ENCODE measurements at regions not wholly inside any gene's neighbourhood (a gene's known extent, or its start where the extent isn't known, plus 50 kb on each side); places are given as distances from the start of the nearest gene placed in this dataset.

GRCh38 chr2:157160111-157160510 is 97.4 kb upstream of the GALNT5 start:
- no peak overlapping the region for H3K27ac Mint-ChIP-seq (ENCODE audit: unreplicated experiment)
- no peak for DNase-seq (ENCODE audit: low spot score)
- TF ChIP-seq CTCF (IDR thresholded peaks at IDR 0.05) = no peak
- no peaks in the 10 kb centered on the region for H3K36me3 Mint-ChIP-seq (ENCODE audit: low read depth)
- H3K4me1 Mint-ChIP-seq (ENCODE audit: low read depth) = peaks cover 12% of the 10 kb centered on the region
- H3K9me3 Mint-ChIP-seq (ENCODE audit: low read depth) = no peaks in the 10 kb centered on the region
- no peaks in the 10 kb centered on the region for H3K27me3 Mint-ChIP-seq (ENCODE audit: low read depth)
- no peak overlapping the region for H3K4me3 Mint-ChIP-seq (ENCODE audit: unreplicated experiment)

DNA sequence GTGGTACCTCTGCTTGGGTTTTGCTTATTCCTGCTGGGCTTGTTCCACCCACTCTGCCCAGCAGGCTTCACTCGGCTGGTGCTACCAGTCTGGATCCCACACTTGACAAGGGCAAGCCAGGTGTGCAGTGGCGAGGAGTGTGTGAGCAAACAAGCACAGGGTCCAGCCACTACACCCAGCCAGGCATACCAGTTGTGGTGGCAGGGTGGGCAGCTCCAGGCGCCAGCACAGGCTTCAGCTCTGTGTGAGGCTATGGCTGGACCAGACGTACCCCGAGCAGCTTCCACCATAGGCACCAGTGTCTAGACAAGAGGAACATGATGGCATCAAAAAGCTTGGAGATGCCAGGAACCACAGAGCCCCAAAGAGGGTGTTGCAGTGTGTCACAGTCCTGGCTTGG is 93.1 kb upstream of the GALNT5 start:
- H3K27me3 Mint-ChIP-seq (ENCODE audit: low read depth) = no peaks in the 10 kb centered on the region
- no peaks in the 10 kb centered on the region for H3K9me3 Mint-ChIP-seq (ENCODE audit: low read depth)
- DNase-seq (ENCODE audit: low spot score) = no peak
- no peak overlapping the region for H3K4me3 Mint-ChIP-seq (ENCODE audit: unreplicated experiment)
- H3K27ac Mint-ChIP-seq (ENCODE audit: unreplicated experiment) = no peak overlapping the region
- no peaks in the 10 kb centered on the region for H3K36me3 Mint-ChIP-seq (ENCODE audit: low read depth)
- peaks cover 6% of the 10 kb centered on the region for H3K4me1 Mint-ChIP-seq (ENCODE audit: low read depth)
- TF ChIP-seq CTCF (IDR thresholded peaks at IDR 0.05) = no peak

GRCh38 chr2:157164891-157165290 is 92.6 kb upstream of the GALNT5 start:
- Mint-ChIP-seq H3K27me3 (ENCODE audit: low read depth) (no peaks in the 10 kb centered on the region), H3K36me3 (ENCODE audit: low read depth) (no peaks in the 10 kb centered on the region), H3K27ac (ENCODE audit: unreplicated experiment) (no peak overlapping the region), H3K4me3 (ENCODE audit: unreplicated experiment) (no peak overlapping the region), H3K9me3 (ENCODE audit: low read depth) (no peaks in the 10 kb centered on the region), H3K4me1 (ENCODE audit: low read depth) (peaks cover 5% of the 10 kb centered on the region)
- TF ChIP-seq CTCF (IDR thresholded peaks at IDR 0.05) = no peak
- DNase-seq (ENCODE audit: low spot score) = no peak

DNA sequence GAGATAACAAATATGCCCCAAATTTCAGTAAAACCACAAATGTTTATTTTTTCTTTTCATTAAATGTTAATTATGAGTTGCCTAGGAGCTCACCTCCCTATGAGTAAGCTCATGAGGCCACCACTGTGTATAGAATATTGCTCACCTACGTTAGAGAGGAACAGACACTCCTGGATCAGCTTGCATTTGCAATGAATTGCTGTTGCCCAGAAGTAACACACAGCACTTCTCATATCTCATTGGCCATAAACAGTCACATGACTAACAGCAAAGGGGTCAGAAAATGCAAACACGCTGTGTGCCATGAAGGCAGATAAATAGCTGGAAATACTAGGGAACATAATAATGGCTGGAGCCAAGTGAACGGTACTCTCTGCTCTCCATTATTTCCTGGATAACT is 89.0 kb upstream of the GALNT5 start:
- Mint-ChIP-seq H3K27me3 (ENCODE audit: low read depth) (no peaks in the 10 kb centered on the region), H3K4me1 (ENCODE audit: low read depth) (peaks cover 8% of the 10 kb centered on the region), H3K27ac (ENCODE audit: unreplicated experiment) (no peak overlapping the region), H3K9me3 (ENCODE audit: low read depth) (no peaks in the 10 kb centered on the region), H3K36me3 (ENCODE audit: low read depth) (no peaks in the 10 kb centered on the region), H3K4me3 (ENCODE audit: unreplicated experiment) (no peak overlapping the region)
- DNase-seq (ENCODE audit: low spot score) = no peak
- no peak for TF ChIP-seq CTCF (IDR thresholded peaks at IDR 0.05)

- no peak for TF ChIP-seq CTCF (IDR thresholded peaks at IDR 0.05)
- Mint-ChIP-seq H3K36me3 (ENCODE audit: low read depth) (no peaks in the 10 kb centered on the region), H3K27ac (ENCODE audit: unreplicated experiment) (no peak overlapping the region), H3K4me3 (ENCODE audit: unreplicated experiment) (no peak overlapping the region), H3K9me3 (ENCODE audit: low read depth) (no peaks in the 10 kb centered on the region), H3K27me3 (ENCODE audit: low read depth) (no peaks in the 10 kb centered on the region), H3K4me1 (ENCODE audit: low read depth) (peaks cover 18% of the 10 kb centered on the region)
- no peak for DNase-seq (ENCODE audit: low spot score)
These were observed 87.6 kb upstream of the GALNT5 start for GRCh38 chr2:157169889-157170288.
